GM18951 (cell line): ENCODE measurements at regions not wholly inside any gene's neighbourhood (a gene's known extent, or its start where the extent isn't known, plus 50 kb on each side); places are given as distances from the start of the nearest gene placed in this dataset.
"Not testable (repeated sequence)": the region's sequence is repeated elsewhere in the genome, so short reads cannot be mapped to it uniquely, and the experiment has no call there.

Experiments used
- POLR2A ChIP-seq: IDR thresholded peaks from 4 replicates; pipeline ENCODE4 v1.6.1; 2011; ENCODE audit warnings: mild to moderate bottlenecking; ENCODE audit not compliant: insufficient read length, insufficient read depth; ENCODE audit errors: extremely low read depth
- in situ Hi-C: fragments of 300-500 bp; cut with MboI; formaldehyde crosslinking; loops from one replicate; pipeline ENCODE4 v1.12.0; 2022; ENCODE audit warnings: low sequenced_read_pairs, mixed read lengths, inconsistent platforms; ENCODE audit not compliant: unreplicated experiment

- in situ Hi-C loops: no loop called here
- TF ChIP-seq POLR2A: no peak
Measured at GRCh38 chr2:207230261-207231105, 64.7 kb upstream of the KLF7 start.

DNA sequence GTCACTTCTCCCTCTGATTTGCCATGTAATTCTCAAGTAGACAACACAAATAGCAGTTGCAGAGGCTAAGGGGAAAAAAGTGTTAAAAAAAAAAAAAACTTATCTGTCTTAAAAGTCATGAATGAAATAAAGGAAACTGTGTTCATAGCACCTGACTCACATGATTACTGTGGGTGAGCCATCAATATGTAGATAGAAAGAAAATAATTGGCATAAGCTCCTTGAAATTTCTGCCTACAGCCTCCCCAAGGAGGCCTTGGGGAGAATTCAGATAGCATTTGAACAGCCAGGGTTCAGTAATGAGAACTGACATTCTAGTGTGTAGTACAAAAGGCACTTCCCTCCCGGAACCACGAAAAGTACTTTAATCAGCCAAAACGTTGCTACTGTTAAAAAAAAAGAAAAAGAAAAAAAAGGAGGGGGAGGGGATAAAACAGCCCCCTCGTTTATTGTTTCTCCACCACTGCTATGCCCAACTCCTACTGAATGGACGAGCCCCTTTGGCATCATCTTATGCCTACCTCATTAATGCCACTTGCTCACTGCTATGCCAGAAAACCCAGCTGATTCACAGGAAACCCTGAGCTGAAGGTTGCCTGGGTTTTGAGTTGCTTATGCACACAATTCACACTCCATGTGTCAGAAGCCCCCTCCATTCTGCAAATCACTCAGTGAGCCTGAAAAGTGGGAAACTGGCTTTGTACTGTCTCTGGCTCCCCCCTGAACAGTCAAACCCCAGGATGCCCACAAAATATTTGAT lies 65.5 kb upstream of the KLF7 start:
- in situ Hi-C loops: no loop called here

DNA sequence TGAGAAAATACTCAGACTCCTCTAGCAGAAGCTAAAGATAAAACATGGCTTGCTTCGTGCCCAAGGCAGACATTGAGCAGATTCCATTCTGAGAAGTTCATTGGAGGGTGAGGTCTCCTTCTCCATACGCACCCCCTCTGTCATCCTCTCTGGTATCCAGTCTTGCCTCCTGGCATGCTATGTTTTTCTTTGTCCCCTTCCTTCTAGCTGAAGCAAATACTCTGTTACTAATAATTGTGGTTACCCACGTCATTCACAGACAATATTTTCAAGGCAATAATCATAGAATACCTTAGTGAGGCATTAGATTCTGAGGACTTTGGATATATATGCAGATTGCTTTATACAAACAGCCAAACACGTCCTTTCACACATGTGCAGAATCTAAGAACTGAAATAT lies 66.2 kb upstream of the KLF7 start:
- no peak for TF ChIP-seq POLR2A
- in situ Hi-C loops: no loop called here

More for the DNA sequence above, 65.5 kb upstream of the KLF7 start:
- TF ChIP-seq POLR2A: no peak

- in situ Hi-C loops: not testable (repeated sequence)
Measured at GRCh38 chr2:207233141-207233540, 67.4 kb upstream of the KLF7 start.

DNA sequence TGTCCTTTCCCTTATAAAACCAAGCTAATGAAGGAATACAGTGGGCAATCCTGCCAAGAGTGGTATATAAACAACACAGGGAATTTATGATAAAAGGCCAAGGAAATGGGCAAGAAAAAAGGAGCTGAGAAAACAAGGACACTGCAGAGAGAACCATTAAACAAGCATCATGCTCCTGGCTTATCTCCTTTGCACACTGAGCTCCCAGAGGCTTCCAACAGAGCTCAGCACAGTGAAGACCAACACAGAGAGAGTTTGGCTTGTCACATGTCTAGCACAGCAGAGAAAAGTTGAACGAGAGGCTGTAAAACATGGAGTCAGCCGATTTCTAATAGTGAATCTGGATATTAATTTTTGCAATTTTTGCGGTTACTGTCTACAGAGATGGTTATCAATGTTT lies 68.0 kb upstream of the KLF7 start:
- in situ Hi-C loops: no loop called here
- TF ChIP-seq POLR2A: no peak

DNA sequence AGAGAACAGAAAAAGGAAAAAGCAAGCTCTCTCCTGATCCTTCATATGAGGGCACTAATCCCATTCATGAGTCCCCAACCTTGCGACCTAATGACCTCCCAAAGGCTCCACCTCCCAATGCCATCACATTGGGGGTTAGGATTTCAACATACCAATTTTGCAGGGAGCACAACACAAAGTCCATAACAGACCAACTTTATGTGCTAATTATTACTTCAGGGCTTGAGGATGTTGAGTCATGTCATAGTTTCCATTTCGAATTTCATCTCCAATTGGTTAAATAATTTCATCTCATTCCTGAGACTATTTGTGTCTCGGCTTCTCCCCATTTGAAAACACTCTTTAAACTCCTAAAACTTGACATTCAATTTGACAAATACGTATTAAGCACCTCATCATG lies 69.9 kb upstream of the KLF7 start:
- no peak for TF ChIP-seq POLR2A
- in situ Hi-C loops: no loop called here

GRCh38 chr2:207236156-207236935 lies 70.6 kb upstream of the KLF7 start:
- in situ Hi-C loops: no loop called here
- TF ChIP-seq POLR2A: no peak

- TF ChIP-seq POLR2A: no peak
- in situ Hi-C loops: no loop called here
Measured at GRCh38 chr2:207238831-207239701, 73.3 kb upstream of the KLF7 start.

DNA sequence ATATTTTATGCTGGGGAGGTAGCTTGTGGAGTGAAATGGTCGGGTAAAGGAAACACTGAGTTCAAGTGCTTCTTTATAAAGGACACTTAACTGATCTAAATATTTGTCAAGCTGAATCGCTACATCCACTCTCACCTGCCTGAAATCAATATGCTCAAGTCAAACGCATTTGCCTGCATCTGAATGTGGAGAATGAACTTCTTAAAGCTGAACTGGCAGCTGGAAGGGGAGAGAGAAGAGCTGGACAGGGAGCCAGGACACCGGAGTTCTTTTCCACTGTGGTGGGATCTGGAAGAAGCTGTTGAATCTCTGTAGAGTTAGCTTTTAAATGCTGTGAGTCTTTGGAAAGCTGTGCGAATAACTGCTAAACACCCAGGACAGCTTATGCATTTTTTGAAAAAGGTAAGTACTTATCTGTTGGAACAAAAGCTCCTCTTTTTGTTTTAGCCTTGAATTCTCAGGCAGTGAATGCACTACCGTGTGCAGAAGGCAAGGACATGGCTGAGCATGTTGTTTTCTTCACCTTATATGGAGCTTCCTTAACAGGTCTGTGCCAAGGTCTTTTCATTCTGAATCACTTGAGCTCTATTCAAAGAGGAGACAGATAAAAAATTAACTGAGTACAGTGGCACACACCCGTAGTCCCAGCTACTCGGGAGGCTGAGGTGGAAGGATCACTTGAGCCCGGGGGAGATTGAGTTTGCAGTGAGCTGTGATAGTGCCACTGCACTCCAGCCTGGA lies 74.2 kb upstream of the KLF7 start:
- no peak for TF ChIP-seq POLR2A
- in situ Hi-C loops: no loop called here

GRCh38 chr2:207240649-207241048 lies 74.9 kb upstream of the KLF7 start:
- in situ Hi-C loops: no loop called here
- no peak for TF ChIP-seq POLR2A

DNA sequence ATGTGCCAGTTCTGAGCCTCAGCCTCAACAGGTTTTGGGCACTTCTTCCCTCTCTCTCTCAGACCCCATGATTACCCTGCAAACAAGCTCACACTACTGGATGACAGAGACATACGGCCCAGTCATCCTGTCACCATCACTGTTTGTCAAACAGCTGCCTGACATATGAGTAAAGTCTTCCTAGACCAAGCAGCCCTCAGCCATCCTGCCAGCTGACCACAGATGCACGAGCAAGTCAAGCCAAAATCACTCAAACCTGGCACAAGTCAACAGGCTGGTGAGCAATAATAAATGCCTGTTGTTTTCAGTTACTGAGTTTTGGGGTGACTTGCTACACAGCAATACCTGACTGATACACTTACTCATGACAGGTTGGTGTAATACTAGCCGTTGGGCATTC lies 75.5 kb upstream of the KLF7 start:
- in situ Hi-C loops: no loop called here
- TF ChIP-seq POLR2A: no peak

DNA sequence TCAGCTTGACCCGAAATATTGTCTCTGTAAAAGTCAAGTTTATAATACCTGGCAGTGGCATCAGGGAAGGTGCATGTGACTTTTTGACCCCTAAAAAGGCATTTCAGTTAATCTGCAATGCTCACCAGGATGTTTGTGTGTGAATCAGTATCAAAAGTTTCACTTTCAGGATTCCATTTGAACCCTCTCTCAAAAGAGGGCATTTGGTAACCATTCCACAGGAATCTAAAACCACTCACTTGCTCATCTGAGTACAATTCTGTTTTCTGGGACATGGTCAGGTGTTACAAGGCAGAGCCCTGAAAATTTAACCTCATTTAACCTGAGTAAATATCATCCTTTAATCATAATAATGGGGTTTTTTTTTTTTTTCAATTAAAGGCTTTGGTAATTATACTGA lies 77.9 kb upstream of the KLF7 start:
- in situ Hi-C loops: no loop called here
- TF ChIP-seq POLR2A: no peak
